Suprapubic skin (tissue), 4 donors: ENCODE measurements at regions not wholly inside any gene's neighbourhood (a gene's known extent, or its start where the extent isn't known, plus 50 kb on each side); places are given as distances from the start of the nearest gene placed in this dataset.

ENCODE experiments used
- DNase-seq, 2 donors: peaks; one replicate each; pipeline ENCODE4 v3.0.0-alpha.2; 2019; ENCODE audit warnings: low spot score in 2 of 2
- H3K27ac ChIP-seq: fragments of 200-600 bp; sonication (generic); one replicate; pipeline ENCODE4 v1.5.1; 2019
- H3K27me3 ChIP-seq: fragments of 200-600 bp; sonication (generic); one replicate; pipeline ENCODE4 v1.5.1; 2019
- H3K36me3 ChIP-seq: fragments of 200-600 bp; sonication (generic); one replicate; pipeline ENCODE4 v1.5.1; 2019
- H3K4me1 ChIP-seq: fragments of 200-600 bp; sonication (generic); one replicate; pipeline ENCODE4 v1.5.1; 2019
- H3K4me3 ChIP-seq: fragments of 200-600 bp; sonication (generic); one replicate; pipeline ENCODE4 v1.5.1; 2019; ENCODE audit warnings: mild to moderate bottlenecking
- H3K9me3 ChIP-seq: fragments of 200-600 bp; sonication (generic); one replicate; pipeline ENCODE4 v1.5.1; 2019
- EP300 ChIP-seq: sonication (generic); formaldehyde crosslinking; IDR thresholded peaks from one replicate; pipeline ENCODE4 v1.6.1; 2017; ENCODE audit warnings: antibody characterized with exemption
- POLR2A ChIP-seq, 2 donors: fragments of 450-650 bp; IDR thresholded peaks; one replicate each; pipeline ENCODE4 v1.6.1; 2017; ENCODE audit warnings: antibody characterized with exemption in 2 of 2, mild to moderate bottlenecking in 2 of 2, moderate library complexity in 2 of 2
- POLR2AphosphoS5 ChIP-seq, 3 donors: sonication (generic); formaldehyde crosslinking; IDR thresholded peaks; one replicate each; pipeline ENCODE4 v1.6.1; 2017; ENCODE audit warnings: antibody characterized with exemption in 3 of 3
- WGBS: methylation state at CpG from one replicate; pipeline ENCODE4 v1.1.5; 2018; 5-methylcytosine and 5-hydroxymethylcytosine counted together
- TF ChIP-seq, protein P1 (sequence below), 2 donors: fragments of 200-600 bp in 1 of 2; fragments of 450-650 bp in 1 of 2; sonication (generic) in 1 of 2; IDR thresholded peaks; one replicate each; pipeline ENCODE4 v1.5.1; 2016 to 2019; ENCODE audit warnings: antibody characterized with exemption in 2 of 2, mild to moderate bottlenecking in 1 of 2, moderate library complexity in 1 of 2

DNA sequence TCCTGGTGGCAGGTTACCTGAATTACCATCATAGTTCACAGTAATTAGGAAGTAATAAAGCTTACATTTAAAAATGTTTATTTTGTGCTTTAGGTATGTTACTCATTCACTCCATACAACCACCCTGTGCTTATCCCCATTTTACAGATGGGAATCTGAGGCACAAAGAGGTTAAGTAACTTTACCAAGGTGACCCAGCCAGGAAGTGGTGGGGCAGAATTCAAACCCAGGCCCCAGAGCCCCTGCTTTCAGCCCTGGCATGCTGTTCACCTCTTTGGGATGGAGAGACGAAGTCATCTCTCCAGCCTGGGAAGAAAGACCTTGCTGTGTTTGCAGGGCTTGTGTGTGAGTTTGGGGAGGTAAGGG lies 285.6 kb upstream of the TPM1 start:
- H3K4me1 ChIP-seq: peaks cover 18% of the 10 kb centered on the region
- TF ChIP-seq EP300: no peak
- TF ChIP-seq POLR2AphosphoS5 (IDR thresholded peaks at IDR 0.05): no peak
- no peak for TF ChIP-seq POLR2A (IDR thresholded peaks at IDR 0.05)
- TF ChIP-seq, protein P1, sequence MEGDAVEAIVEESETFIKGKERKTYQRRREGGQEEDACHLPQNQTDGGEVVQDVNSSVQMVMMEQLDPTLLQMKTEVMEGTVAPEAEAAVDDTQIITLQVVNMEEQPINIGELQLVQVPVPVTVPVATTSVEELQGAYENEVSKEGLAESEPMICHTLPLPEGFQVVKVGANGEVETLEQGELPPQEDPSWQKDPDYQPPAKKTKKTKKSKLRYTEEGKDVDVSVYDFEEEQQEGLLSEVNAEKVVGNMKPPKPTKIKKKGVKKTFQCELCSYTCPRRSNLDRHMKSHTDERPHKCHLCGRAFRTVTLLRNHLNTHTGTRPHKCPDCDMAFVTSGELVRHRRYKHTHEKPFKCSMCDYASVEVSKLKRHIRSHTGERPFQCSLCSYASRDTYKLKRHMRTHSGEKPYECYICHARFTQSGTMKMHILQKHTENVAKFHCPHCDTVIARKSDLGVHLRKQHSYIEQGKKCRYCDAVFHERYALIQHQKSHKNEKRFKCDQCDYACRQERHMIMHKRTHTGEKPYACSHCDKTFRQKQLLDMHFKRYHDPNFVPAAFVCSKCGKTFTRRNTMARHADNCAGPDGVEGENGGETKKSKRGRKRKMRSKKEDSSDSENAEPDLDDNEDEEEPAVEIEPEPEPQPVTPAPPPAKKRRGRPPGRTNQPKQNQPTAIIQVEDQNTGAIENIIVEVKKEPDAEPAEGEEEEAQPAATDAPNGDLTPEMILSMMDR (IDR thresholded peaks at IDR 0.05): no peak

DNA sequence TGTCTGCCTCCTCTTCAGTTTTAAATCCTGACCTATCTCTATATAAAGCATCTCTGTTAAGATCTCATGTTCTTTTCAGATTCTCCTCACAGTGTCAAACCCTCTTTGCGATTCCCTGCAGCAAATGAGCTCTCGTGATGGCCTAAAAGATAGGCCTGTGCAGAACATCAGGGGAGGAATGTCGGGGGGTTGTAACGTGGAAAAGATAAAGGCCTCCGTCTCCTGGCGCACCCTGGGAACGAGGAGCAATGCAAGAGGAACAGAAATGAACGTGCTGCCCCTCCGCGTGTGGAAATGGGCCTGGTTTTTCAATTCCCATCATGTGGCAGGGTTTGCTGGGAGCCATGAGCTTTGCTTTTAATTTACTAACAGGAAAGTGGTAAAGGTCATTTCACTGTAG lies 285.0 kb upstream of the TPM1 start:
- 84% methylated on average over 10 of the region's 10 CpGs for WGBS
- Histone ChIP-seq H3K36me3 (peaks cover 12% of the 10 kb centered on the region), H3K4me1 (peaks cover 18% of the 10 kb centered on the region), H3K4me3 (no peak overlapping the region), H3K27ac (peak overlapping the region; percentile 61), H3K27me3 (no peaks in the 10 kb centered on the region), H3K9me3 (no peaks in the 10 kb centered on the region)
- TF ChIP-seq POLR2A (IDR thresholded peaks at IDR 0.05): no peak
- TF ChIP-seq, protein P1 (IDR thresholded peaks at IDR 0.05): no peak
- TF ChIP-seq EP300: no peak
- TF ChIP-seq POLR2AphosphoS5 (IDR thresholded peaks at IDR 0.05): no peak
- DNase-seq: no peak

More for the DNA sequence above, 285.6 kb upstream of the TPM1 start:
- Histone ChIP-seq H3K36me3 (peaks cover 7% of the 10 kb centered on the region), H3K4me3 (no peak overlapping the region), H3K27me3 (no peaks in the 10 kb centered on the region), H3K27ac (peak overlapping the region; percentile 61), H3K9me3 (no peaks in the 10 kb centered on the region)
- 100% methylated on average over 1 of the region's 1 CpG for WGBS
- DNase-seq: no peak

DNA sequence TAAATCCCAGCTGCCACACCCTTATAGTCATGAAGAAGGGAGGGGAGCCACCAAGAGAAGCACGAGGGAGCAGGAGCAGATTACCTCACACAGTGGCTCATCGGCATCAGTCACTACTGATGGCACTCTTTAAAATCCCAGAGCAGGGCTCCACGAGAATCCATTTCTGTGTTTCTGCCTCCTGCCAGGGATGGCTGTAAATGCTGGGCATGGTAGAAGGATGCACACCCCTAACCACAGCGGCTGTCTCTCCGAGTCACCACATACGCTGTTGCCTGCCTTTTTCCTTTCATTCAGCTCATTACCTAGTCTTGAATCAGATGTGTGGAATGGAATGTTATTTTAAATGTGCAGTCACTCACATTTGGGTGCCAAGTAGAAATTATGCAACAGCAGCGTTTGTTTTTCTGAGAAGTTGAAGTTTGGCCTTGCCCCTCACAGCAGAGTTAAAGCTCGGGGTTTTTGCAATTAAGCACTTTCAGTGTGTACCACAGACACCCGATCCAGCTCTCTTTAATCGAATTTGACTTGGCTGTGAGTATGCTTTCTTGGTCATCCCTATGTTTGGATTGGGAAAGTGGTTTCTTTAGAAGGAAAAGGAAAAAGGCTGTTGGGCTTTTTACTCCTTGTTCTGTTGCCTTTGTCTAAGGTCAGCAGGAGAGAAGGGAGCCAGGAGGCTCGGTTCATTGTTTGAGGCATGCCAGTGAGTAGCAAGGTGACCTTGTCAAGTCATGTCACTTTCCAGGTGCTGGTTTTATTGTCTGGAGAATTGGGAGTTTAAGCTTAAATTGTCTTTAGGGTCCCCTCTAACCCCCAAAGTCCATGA lies 284.2 kb upstream of the TPM1 start:
- no peaks in the 10 kb centered on the region for H3K27me3 ChIP-seq
- H3K4me3 ChIP-seq: no peak overlapping the region
- TF ChIP-seq POLR2AphosphoS5 (IDR thresholded peaks at IDR 0.05) (peak in 1 of 3 donors; percentile 12), POLR2A (IDR thresholded peaks at IDR 0.05) (no peak)
- H3K36me3 ChIP-seq: peaks cover 16% of the 10 kb centered on the region
- peak overlapping the region; percentile 61 for H3K27ac ChIP-seq
- peak in 1 of 2 donors; percentile 76 for DNase-seq
- no peaks in the 10 kb centered on the region for H3K9me3 ChIP-seq
- WGBS: 29% methylated on average over 11 of the region's 11 CpGs
- H3K4me1 ChIP-seq: peaks cover 18% of the 10 kb centered on the region

DNA sequence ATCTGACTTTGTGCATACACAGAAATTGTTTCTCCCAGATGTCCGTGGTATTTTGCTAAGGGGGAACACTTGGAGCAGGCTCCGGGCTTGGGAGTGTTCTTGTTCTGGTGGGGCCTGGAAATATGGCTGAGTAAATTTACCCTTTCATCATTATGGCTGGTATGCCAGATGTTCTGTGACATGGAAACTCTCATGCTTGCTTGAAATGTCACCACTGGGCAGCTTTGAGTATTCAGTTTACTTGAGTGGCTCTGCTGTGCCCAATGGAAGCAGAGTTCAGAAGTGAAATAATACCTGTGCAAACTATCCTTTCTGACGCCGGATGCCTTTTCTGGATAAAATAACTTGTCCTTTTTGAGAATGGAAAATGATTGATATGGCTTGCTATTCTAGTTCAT lies 283.6 kb upstream of the TPM1 start:
- 76% methylated on average over 4 of the region's 4 CpGs for WGBS
- Histone ChIP-seq H3K36me3 (peaks cover 18% of the 10 kb centered on the region), H3K4me1 (peaks cover 18% of the 10 kb centered on the region), H3K4me3 (no peak overlapping the region), H3K9me3 (no peaks in the 10 kb centered on the region), H3K27me3 (no peaks in the 10 kb centered on the region), H3K27ac (peak overlapping the region; percentile 61)
- no peak for DNase-seq
- TF ChIP-seq POLR2AphosphoS5 (IDR thresholded peaks at IDR 0.05) (no peak), POLR2A (IDR thresholded peaks at IDR 0.05) (no peak), EP300 (no peak)
- TF ChIP-seq, protein P1 (IDR thresholded peaks at IDR 0.05): no peak

DNA sequence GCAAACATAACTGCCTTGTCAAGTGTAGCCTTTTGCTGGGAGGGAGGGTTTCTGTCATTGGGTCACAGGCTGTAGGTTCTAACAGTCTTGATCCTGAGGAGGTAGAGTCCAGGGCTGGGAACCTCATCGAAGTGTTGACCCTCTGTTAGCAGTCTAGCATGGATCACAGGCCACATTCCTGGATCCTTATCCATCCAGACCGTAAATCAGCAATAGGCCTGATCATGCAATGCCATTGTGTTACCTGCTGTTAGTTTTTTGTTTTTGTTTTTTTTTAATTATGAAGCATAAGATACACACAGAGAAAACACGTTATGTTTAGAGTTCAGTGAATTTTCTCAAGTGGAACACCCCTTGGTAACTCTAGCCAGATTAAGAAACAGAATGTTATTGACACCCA lies 282.0 kb upstream of the TPM1 start:
- Histone ChIP-seq H3K36me3 (peaks cover 18% of the 10 kb centered on the region), H3K27me3 (no peaks in the 10 kb centered on the region), H3K4me1 (peaks cover 18% of the 10 kb centered on the region), H3K4me3 (no peak overlapping the region), H3K9me3 (no peaks in the 10 kb centered on the region), H3K27ac (no peak overlapping the region)
- TF ChIP-seq POLR2A (IDR thresholded peaks at IDR 0.05): no peak
- no peak for TF ChIP-seq EP300
- TF ChIP-seq POLR2AphosphoS5 (IDR thresholded peaks at IDR 0.05): no peak
- TF ChIP-seq, protein P1 (IDR thresholded peaks at IDR 0.05): no peak
- WGBS: 89% methylated on average over 3 of the region's 3 CpGs
- no peak for DNase-seq
